ENCODE measurements at regions not wholly inside any gene's neighbourhood (a gene's known extent, or its start where the extent isn't known, plus 50 kb on each side); places are given as distances from the start of the nearest gene placed in this dataset.

- no peak for DNase-seq
These were observed 124.5 kb upstream of the USP24 start for GRCh38 chr1:55339681-55340080.

GRCh38 chr1:55338448-55338820 lies 123.3 kb upstream of the USP24 start:
- no peak for DNase-seq

- DNase-seq: peak; percentile 61
These were observed 122.8 kb upstream of the USP24 start for GRCh38 chr1:55337801-55338447.

GRCh38 chr1:55334797-55335196 lies 119.6 kb upstream of the USP24 start:
- DNase-seq: no peak

GRCh38 chr1:55334160-55334559 lies 119.0 kb upstream of the USP24 start:
- DNase-seq: no peak

GRCh38 chr1:55333461-55333860 lies 118.3 kb upstream of the USP24 start:
- no peak for DNase-seq

GRCh38 chr1:55331351-55331750 lies 116.2 kb upstream of the USP24 start:
- DNase-seq: peak; percentile 24

- no peak for DNase-seq
These were observed 114.8 kb upstream of the USP24 start for GRCh38 chr1:55329808-55330432.

- no peak for DNase-seq
These were observed 113.9 kb upstream of the USP24 start for GRCh38 chr1:55329091-55329490.

GRCh38 chr1:55326496-55327243 lies 111.5 kb upstream of the USP24 start:
- DNase-seq: no peak

GRCh38 chr1:55323760-55324159 lies 108.6 kb upstream of the USP24 start:
- no peak for DNase-seq

- no peak for DNase-seq
These were observed 107.7 kb upstream of the USP24 start for GRCh38 chr1:55322842-55323241.

GRCh38 chr1:55321942-55322341 lies 106.8 kb upstream of the USP24 start:
- peak; percentile 59 for DNase-seq

- no peak for DNase-seq
These were observed 105.7 kb upstream of the USP24 start for GRCh38 chr1:55320891-55321290.

GRCh38 chr1:55318116-55318817 lies 103.1 kb upstream of the USP24 start:
- peak; percentile 19 for DNase-seq

GRCh38 chr1:55317673-55318072 lies 102.5 kb upstream of the USP24 start:
- DNase-seq: no peak

GRCh38 chr1:55316947-55317662 lies 101.9 kb upstream of the USP24 start:
- no peak for DNase-seq

- no peak for DNase-seq
These were observed 101.3 kb upstream of the USP24 start for GRCh38 chr1:55316502-55316901.

- DNase-seq: no peak
These were observed 100.4 kb upstream of the USP24 start for GRCh38 chr1:55315552-55315951.

GRCh38 chr1:55314740-55315139 lies 99.6 kb upstream of the USP24 start:
- no peak for DNase-seq

GRCh38 chr1:55313903-55314302 lies 98.7 kb upstream of the USP24 start:
- DNase-seq: no peak

- DNase-seq: no peak
These were observed 96.8 kb upstream of the USP24 start for GRCh38 chr1:55311979-55312378.

All from fibroblast of skin of scalp (primary cell).